Cardiac septum (tissue), 1 donor: ENCODE measurements at regions not wholly inside any gene's neighbourhood (a gene's known extent, or its start where the extent isn't known, plus 50 kb on each side); places are given as distances from the start of the nearest gene placed in this dataset.
A peak's percentile ranks its signal among the peaks of the same experiment; 100 is the strongest.

ENCODE experiments used
- DNase-seq: peaks from one replicate; pipeline ENCODE4 v3.0.0-alpha.2; 2020; ENCODE audit warnings: low spot score
- intact Hi-C: fragments of 100-400 bp; cut with DNase I; formaldehyde crosslinking; loops from one replicate; pipeline ENCODE4 v1.14.0; 2022
- donor health status: DM: no; HTN: no; CAD: no.

DNA sequence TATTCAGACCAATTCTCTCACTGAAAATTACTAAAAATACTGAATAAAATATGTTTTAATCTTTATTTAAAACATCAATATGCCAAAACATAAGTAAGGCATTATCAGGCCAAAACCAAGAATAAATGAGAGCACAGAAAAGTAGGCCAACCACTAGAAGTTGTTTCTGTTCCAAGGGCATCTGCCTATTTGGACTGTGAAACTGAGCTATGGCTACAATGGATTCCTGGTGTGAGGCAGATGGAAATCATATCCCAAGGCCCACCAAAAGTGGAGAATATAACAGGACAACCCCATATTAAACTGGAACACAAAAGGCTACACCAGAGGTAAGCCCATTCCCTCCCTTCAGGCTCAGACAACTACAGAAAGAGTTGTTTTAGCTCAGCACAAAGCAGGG is 302.8 kb upstream of the IL12A start:
- intact Hi-C loops = no loop called here
- no peak for DNase-seq

DNA sequence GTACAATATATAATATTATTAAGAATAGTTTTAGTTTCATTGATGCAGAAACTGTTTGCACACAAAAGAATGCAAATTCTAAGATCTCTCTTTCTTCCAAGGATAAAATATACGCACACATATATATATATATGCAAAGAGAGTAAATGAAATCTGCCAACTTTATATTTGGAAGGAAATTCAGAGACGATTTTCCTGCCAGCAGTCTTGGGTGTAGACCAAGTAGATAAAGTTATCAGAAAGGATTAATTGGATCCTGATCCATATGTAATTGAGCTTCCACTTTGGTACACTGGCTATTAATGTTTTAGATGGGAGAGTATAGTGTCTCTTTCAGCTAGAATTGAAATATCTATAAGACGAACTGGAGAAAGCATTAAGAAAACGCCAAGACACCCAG is 295.4 kb upstream of the IL12A start:
- no peak for DNase-seq
- intact Hi-C loops = no loop called here

GRCh38 chr3:159711560-159712333 is 276.9 kb upstream of the IL12A start:
- DNase-seq = peak; percentile 77

DNA sequence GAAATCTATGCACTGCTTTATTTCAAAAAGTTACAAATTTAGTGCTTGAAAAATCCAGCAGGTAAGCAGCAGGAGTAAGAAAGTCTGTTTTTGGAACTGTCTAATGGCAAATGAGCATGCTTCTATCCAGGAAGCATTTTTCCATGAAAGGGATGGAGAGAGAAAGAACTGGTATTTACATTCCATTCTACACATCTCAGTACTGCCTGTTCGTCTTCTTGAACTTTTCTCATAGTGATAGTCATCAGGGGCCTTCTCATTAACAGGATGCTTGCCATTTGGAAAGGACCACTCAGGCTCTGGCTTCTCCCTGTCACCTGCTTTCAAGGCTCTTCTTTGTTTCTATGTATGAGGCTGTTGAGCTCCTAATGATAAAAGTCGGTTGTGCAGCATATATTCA is 267.3 kb upstream of the IL12A start:
- no peak for DNase-seq
- intact Hi-C loops = no loop called here

More at GRCh38 chr3:159711560-159712333, 276.9 kb upstream of the IL12A start:
- intact Hi-C loops = loop anchor here (2.0 to 5.0 kb wide), 3 partner anchors 25 to 86 kb away; no protein-coding TSS in a partner anchor

DNA sequence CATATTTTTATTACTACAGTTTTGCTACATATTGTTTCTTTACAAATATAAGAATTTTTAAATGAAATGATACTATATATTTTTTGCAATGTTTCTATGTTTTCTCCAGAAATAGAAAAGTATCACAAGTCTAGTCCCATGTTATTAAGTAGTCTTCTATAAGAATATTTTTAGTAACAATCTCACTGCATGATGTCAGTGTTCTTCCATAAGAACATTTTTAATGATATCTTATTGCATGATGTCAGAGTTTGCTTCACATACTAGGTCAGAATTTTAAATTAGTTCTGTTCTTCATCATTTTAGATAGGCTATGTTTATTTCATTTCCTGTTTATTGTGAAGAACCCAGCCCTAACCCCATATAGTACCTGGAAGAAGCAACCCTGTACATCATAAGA is 265.3 kb upstream of the IL12A start:
- no peak for DNase-seq
- intact Hi-C loops = no loop called here

DNA sequence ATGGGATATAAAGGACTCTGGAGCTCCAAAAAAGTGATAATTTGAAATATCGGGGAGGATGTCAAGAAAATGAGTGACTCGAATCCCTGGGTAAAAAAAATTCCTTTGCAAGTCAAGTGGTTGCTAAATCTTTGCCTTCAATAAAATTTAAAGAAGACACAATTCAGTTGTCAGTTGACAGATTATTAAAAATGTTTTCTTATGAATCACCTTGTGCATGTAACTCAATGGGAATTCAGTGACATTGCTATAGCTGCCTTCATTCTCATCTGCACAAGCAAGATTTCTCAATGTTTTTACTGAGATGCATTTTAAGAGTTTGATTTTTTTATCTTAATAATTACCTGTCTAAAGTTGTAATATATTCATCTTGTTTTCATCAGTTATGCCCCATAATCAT is 264.0 kb upstream of the IL12A start:
- intact Hi-C loops = no loop called here

GRCh38 chr3:159726231-159726964 is 262.2 kb upstream of the IL12A start:
- no peak for DNase-seq
- intact Hi-C loops = no loop called here

More for the DNA sequence above, 264.0 kb upstream of the IL12A start:
- no peak for DNase-seq

- DNase-seq = no peak
- intact Hi-C loops = no loop called here
Observed at GRCh38 chr3:159727506-159727905, 261.1 kb upstream of the IL12A start.

DNA sequence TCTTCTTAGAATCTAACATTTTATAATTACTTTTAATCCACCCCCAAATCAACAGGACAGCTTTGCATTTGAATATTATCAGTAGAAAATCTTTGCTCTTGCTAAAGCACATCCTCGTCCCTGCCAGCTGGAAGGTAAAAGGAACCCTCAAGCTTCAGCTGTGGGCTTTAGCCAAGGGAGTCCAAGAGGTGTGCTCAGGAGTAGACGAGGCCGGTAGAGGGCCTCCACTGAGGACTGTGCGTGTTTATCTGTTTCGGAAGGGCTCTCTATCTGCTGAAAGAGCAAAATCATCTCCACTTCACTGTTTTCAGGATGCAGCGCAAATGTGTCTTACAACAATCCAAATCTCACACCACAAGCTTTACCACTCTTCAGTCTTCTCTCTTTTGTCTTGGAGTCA is 257.4 kb upstream of the IL12A start:
- DNase-seq = no peak
- intact Hi-C loops = loop anchor here (5.0 kb wide), 1 partner anchor 114 kb away; no protein-coding TSS in a partner anchor

DNA sequence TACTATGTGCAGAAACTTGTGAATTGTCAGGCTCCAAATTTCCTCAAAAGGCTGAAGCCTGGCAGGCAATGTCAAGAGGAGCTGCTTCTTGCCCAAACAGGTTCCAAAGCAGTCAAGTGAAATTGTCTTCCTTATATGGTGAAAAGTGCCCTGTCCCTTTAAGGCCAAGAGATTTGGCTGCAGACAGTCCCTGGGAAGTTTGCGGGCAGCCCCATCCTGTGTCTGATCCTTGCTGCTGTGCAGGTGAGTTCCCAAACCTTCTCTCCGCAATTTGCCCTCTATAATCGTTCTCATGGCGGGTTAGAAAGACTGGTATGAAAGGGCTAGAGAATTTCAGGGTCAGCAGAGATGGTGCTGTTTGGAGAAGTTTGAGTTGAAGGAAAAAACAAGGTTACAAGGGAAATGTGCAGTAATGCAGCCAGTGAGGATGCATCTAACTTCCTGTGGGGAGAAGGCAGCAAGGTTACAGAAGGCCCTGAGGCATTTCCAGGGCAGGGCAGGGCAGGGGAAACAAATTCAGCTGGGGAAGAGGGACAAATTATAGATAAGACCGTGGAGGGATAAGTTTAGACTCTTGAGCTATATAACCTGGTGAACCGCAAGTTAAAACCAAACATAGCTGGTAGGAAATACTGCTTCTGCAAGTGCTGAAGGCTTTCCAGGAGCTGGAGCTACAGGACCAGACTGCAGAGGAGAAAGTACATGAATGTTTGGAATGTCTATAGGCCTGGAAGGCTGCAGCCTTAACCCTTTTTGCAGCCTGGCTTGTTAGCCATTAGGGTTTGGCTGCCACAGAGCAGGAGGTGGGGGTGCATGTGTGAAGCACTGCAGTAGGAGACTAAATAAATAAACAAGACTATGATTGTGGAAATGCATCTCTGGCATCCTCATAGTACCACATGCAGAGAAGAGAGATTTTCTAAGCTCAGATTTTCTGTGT is 256.2 kb upstream of the IL12A start:
- no peak for DNase-seq
- intact Hi-C loops = loop anchor here (5.0 kb wide), 1 partner anchor 115 kb away; no protein-coding TSS in a partner anchor

GRCh38 chr3:159733194-159733860 is 255.3 kb upstream of the IL12A start:
- intact Hi-C loops = loop anchor here (5.0 kb wide), 1 partner anchor 116 kb away; no protein-coding TSS in a partner anchor

GRCh38 chr3:159734681-159735080 is 254.0 kb upstream of the IL12A start:
- no peak for DNase-seq
- intact Hi-C loops = loop anchor here (5.0 kb wide), 1 partner anchor 117 kb away; no protein-coding TSS in a partner anchor

More at GRCh38 chr3:159733194-159733860, 255.3 kb upstream of the IL12A start:
- no peak for DNase-seq

GRCh38 chr3:159739166-159739565 is 249.5 kb upstream of the IL12A start:
- DNase-seq = no peak
- intact Hi-C loops = no loop called here

DNA sequence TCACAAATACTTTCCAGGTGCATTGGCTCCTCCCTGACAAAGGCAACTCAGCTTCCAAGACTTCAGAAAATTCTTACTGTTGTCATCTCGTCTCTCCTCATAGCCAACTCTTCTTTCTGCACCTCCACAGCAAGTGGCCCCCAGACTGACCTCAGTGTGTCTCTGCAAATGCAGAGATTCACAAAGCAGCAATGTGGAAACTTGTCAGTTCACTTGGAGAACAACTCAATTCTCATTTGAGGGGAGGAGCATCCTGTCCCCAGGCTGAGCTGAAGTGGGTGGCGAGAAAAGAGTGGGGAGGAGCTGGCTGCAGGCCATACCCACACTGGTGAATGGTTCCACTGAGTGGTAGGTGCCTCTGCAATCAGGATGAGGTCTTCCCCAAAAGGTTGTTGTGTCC is 248.7 kb upstream of the IL12A start:
- intact Hi-C loops = no loop called here
- no peak for DNase-seq

- intact Hi-C loops = no loop called here
- no peak for DNase-seq
Observed at GRCh38 chr3:159741281-159741680, 247.4 kb upstream of the IL12A start.

DNA sequence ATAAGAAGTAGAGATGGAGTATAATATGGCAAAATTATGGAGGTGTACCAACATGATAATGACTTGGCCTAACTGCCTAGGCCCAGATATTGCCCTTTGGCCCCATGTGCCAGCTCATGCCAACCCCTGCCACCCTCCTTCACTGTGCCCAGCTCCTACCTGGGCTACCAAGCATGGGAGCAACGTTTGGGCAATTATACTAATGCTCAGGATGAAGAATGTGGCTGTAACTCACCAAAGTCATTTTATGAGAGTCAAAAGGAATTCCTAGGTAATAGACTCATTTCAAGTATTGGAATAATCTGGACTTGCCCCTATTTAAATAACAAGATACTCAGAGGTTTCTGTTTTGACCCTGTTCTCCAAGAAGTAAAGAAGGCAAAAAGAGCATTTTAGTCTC is 240.2 kb upstream of the IL12A start:
- DNase-seq = no peak
- intact Hi-C loops = no loop called here

DNA sequence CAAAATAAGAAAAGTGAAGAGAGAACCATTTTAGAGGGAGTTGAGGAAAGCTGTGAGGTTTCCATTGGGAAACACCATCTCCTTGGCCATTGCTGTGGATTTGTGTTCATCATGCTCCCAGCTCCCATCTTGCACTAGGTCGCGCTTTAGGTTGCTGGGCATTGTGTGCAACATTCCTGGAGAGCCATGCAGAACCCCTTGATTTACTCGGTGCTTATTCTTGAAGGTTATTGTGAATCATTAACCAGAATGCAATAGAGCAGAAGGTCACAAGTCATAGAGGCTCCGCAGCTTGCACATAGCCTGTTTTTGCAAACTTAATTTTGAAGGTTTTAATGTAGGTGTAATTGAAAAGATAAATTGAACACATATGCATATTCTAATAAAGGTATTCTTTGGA is 239.2 kb upstream of the IL12A start:
- intact Hi-C loops = no loop called here
- DNase-seq = no peak

DNA sequence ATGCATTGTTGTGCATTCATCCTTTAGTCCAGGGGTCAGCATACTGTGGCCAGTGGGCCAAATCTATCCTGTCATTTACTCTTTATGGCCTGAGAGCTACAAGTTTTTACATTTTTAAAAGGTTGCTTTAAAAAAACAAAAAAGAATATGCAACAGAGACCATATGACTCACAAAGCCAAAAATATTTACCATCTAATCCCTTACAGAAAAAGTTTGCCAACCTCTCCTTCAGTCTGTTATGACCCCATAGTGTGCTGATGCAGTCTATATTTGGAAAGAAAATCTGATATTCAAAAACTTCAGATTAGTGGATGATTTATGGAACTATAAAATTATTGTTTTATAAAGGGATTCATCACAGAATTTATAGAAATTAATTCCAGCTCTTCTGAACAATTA is 237.5 kb upstream of the IL12A start:
- DNase-seq = no peak
- intact Hi-C loops = no loop called here

DNA sequence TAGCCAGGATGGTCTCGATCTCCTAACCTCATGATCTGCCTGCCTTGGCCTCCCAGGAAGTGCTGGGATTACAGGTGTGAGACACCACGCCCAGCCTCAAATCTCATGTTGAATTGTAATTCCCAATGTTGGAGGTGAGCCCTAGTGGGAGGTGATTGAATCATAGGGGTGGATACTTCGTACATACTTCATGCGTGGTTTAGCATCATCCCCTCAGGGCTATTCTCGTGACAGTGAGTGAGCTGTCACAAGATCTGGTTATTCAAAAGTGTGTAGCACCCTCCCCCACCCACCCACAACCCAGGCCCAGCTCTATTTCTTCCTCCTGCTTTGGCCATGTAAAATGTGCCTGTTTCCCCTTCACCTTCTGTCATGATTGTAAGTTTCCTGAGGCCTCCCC is 236.9 kb upstream of the IL12A start:
- no peak for DNase-seq
- intact Hi-C loops = no loop called here
